ENCODE measurements at regions not wholly inside any gene's neighbourhood (a gene's known extent, or its start where the extent isn't known, plus 50 kb on each side); places are given as distances from the start of the nearest gene placed in this dataset.

DNA sequence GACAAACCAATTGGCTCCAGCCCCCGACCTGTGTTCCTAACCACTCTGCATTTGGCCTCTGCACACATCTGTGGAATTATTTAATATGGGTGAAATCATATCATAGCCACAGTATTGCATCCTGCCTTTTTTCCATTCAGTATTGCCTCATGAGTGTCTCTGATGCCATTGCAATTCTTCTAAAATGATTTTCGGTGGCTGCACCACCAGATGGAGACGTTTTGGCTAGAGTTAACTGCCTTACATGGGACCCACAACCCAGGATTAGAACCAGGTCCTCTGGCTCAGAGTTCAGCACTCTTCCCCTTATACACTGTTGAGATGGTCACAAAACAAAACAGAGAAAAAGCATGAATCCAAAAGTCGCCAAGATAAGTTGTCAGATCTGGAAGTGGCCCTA lies 180.8 kb downstream of the EMX2 start:
- TF ChIP-seq CTCF (IDR thresholded peaks at IDR 0.05), result no peak
- Histone ChIP-seq H3K4me3 (replicated peaks in 1 of 3; ENCODE audit: low read depth in 2 of 3, low read length in 3 of 3) (no peak overlapping the region), H3K36me3 (replicated peaks in 1 of 2; ENCODE audit: control insufficient read depth in 1 of 2, insufficient read depth in 2 of 2, low read length in 2 of 2) (no peaks in the 10 kb centered on the region), H3K4me2 (replicated peaks; ENCODE audit: extremely low read depth, low read length, poor library complexity, severe bottlenecking) (no peak overlapping the region), H2AFZ (ENCODE audit: insufficient read depth, low read depth, low read length, poor library complexity, severe bottlenecking) (no peak overlapping the region), H3K27me3 (ENCODE audit: control insufficient read depth in 2 of 2, insufficient read depth in 2 of 2, low read length in 2 of 2) (no peaks in the 10 kb centered on the region), H3K9ac (ENCODE audit: insufficient read depth, low read length, poor library complexity, severe bottlenecking) (no peak overlapping the region), H3K4me1 (ENCODE audit: control insufficient read depth in 1 of 2, insufficient read depth in 2 of 2, low read length in 2 of 2) (no peaks in the 10 kb centered on the region), H3K9me3 (replicated peaks in 1 of 2; ENCODE audit: control insufficient read depth in 1 of 2, insufficient read depth in 1 of 2, low read length in 2 of 2) (no peaks in the 10 kb centered on the region), H3K79me2 (ENCODE audit: insufficient read depth, low read length) (no peaks in the 10 kb centered on the region), H3K27ac (ENCODE audit: low read depth in 1 of 2, low read length in 2 of 2) (no peak overlapping the region), H4K20me1 (ENCODE audit: insufficient read depth, low read length) (no peaks in the 10 kb centered on the region)
- no peaks in the 10 kb centered on the region for H3K36me3 Mint-ChIP-seq
- intact Hi-C loops (cut with micrococcal nuclease), result no loop called here
- H3K27me3 Mint-ChIP-seq (ENCODE audit: low read depth in 3 of 3), result peaks cover 11 to 22% (median 11%) of the 10 kb centered on the region in 3 donors
- 80% methylated on average over 1 of the region's 4 CpGs for WGBS (ENCODE audit: insufficient coverage)
- H3K4me1 Mint-ChIP-seq, result no peaks in the 10 kb centered on the region
- DNase-seq, result no peak
- H3K9me3 Mint-ChIP-seq, result peaks cover 0 to 2% (median 0%) of the 10 kb centered on the region in 7 donors
- H3K4me3 Mint-ChIP-seq, result no peak overlapping the region
- no peak overlapping the region for H3K27ac Mint-ChIP-seq

DNA sequence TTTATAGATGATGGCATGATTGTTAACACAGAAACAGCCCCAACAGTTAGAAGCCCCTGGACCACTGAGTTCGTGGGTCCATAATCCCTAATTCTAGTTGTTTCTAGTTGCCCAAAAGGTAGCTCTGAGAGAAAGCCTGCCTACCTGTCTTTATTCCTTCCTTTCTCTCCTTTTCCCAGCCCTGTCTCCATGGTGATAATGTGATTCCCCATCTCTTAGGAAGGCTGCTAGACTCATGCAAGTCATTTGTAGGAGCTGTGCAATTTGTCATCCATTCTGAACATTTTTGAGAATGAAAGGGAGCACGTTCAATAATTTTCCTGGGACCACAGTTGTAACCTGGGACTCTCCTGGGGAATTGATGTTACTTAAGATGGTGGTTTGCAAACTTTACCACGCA lies 183.4 kb downstream of the EMX2 start:
- intact Hi-C loops (cut with micrococcal nuclease), result no loop called here
- Histone ChIP-seq H3K79me2 (ENCODE audit: insufficient read depth, low read length) (no peaks in the 10 kb centered on the region), H3K27ac (ENCODE audit: low read depth in 1 of 2, low read length in 2 of 2) (no peak overlapping the region), H3K4me2 (replicated peaks; ENCODE audit: extremely low read depth, low read length, poor library complexity, severe bottlenecking) (no peak overlapping the region), H3K4me1 (ENCODE audit: control insufficient read depth in 1 of 2, insufficient read depth in 2 of 2, low read length in 2 of 2) (no peaks in the 10 kb centered on the region), H3K27me3 (ENCODE audit: control insufficient read depth in 2 of 2, insufficient read depth in 2 of 2, low read length in 2 of 2) (no peaks in the 10 kb centered on the region), H2AFZ (ENCODE audit: insufficient read depth, low read depth, low read length, poor library complexity, severe bottlenecking) (no peak overlapping the region), H4K20me1 (ENCODE audit: insufficient read depth, low read length) (no peaks in the 10 kb centered on the region), H3K9ac (ENCODE audit: insufficient read depth, low read length, poor library complexity, severe bottlenecking) (no peak overlapping the region), H3K9me3 (replicated peaks in 1 of 2; ENCODE audit: control insufficient read depth in 1 of 2, insufficient read depth in 1 of 2, low read length in 2 of 2) (no peaks in the 10 kb centered on the region), H3K4me3 (replicated peaks in 1 of 3; ENCODE audit: low read depth in 2 of 3, low read length in 3 of 3) (no peak overlapping the region), H3K36me3 (replicated peaks in 1 of 2; ENCODE audit: control insufficient read depth in 1 of 2, insufficient read depth in 2 of 2, low read length in 2 of 2) (no peaks in the 10 kb centered on the region)
- no peak overlapping the region for H3K27ac Mint-ChIP-seq
- no peaks in the 10 kb centered on the region for H3K36me3 Mint-ChIP-seq
- no peak for DNase-seq
- no peak for TF ChIP-seq CTCF (IDR thresholded peaks at IDR 0.05)
- H3K4me3 Mint-ChIP-seq, result no peak overlapping the region
- no peaks in the 10 kb centered on the region for H3K4me1 Mint-ChIP-seq
- H3K9me3 Mint-ChIP-seq, result peaks cover 0 to 2% (median 0%) of the 10 kb centered on the region in 7 donors
- WGBS (ENCODE audit: insufficient coverage), result 83% methylated on average over 3 of the region's 3 CpGs
- peaks cover 12 to 18% (median 12%) of the 10 kb centered on the region in 3 donors for H3K27me3 Mint-ChIP-seq (ENCODE audit: low read depth in 3 of 3)

All from CD14-positive monocyte (primary cell).